HUDEP-2 (cell line): ENCODE measurements at regions not wholly inside any gene's neighbourhood (a gene's known extent, or its start where the extent isn't known, plus 50 kb on each side); places are given as distances from the start of the nearest gene placed in this dataset.
A peak's percentile ranks its signal among the peaks of the same experiment; 100 is the strongest.

Source experiments
- DNase-seq, 76 experiments: peaks; one replicate each; lab custom pipeline; 2025; ENCODE audit not compliant: unreplicated experiment in 76 of 76; lab: John Stamatoyannopoulos, UW

- DNase-seq = no peak
These were observed 97.6 kb downstream of the NUDT12 start for GRCh38 chr5:103464835-103465484.

GRCh38 chr5:103463261-103463660 is 99.3 kb downstream of the NUDT12 start:
- DNase-seq = no peak

- DNase-seq = no peak
These were observed 101.3 kb downstream of the NUDT12 start for GRCh38 chr5:103461243-103461642.

GRCh38 chr5:103458497-103459040 is 104.0 kb downstream of the NUDT12 start:
- DNase-seq = no peak

- DNase-seq = no peak
These were observed 106.1 kb downstream of the NUDT12 start for GRCh38 chr5:103456476-103456875.

GRCh38 chr5:103455796-103456195 is 106.8 kb downstream of the NUDT12 start:
- no peak for DNase-seq

GRCh38 chr5:103454770-103455169 is 107.8 kb downstream of the NUDT12 start:
- no peak for DNase-seq

- no peak for DNase-seq
These were observed 109.9 kb downstream of the NUDT12 start for GRCh38 chr5:103452666-103453065.

- no peak for DNase-seq
These were observed 110.5 kb downstream of the NUDT12 start for GRCh38 chr5:103452089-103452488.

GRCh38 chr5:103451261-103451660 is 111.3 kb downstream of the NUDT12 start:
- DNase-seq = no peak

- no peak for DNase-seq
These were observed 112.1 kb downstream of the NUDT12 start for GRCh38 chr5:103450333-103451061.

GRCh38 chr5:103446813-103447212 is 115.8 kb downstream of the NUDT12 start:
- DNase-seq = no peak

- no peak for DNase-seq
These were observed 117.1 kb downstream of the NUDT12 start for GRCh38 chr5:103445426-103446035.

GRCh38 chr5:103444333-103445038 is 118.1 kb downstream of the NUDT12 start:
- DNase-seq = no peak

- no peak for DNase-seq
These were observed 119.8 kb downstream of the NUDT12 start for GRCh38 chr5:103442750-103443149.

GRCh38 chr5:103441523-103441922 is 121.1 kb downstream of the NUDT12 start:
- peak in 4 of 76 experiments; percentile 0 to 26 (median 5) for DNase-seq

- no peak for DNase-seq
These were observed 123.6 kb downstream of the NUDT12 start for GRCh38 chr5:103439007-103439406.

- DNase-seq = no peak
These were observed 125.9 kb downstream of the NUDT12 start for GRCh38 chr5:103436656-103437055.

GRCh38 chr5:103436112-103436511 is 126.5 kb downstream of the NUDT12 start:
- DNase-seq = no peak

GRCh38 chr5:103435136-103435889 is 127.3 kb downstream of the NUDT12 start:
- no peak for DNase-seq
